GM12892 (cell line): ENCODE measurements at regions not wholly inside any gene's neighbourhood (a gene's known extent, or its start where the extent isn't known, plus 50 kb on each side); places are given as distances from the start of the nearest gene placed in this dataset.

Experiments used
- POLR2A ChIP-seq: IDR thresholded peaks from 2 replicates; pipeline ENCODE4 v1.6.1; 2011; ENCODE audit warnings: low read depth, low read length, control low read depth
- POLR2AphosphoS5 ChIP-seq: IDR thresholded peaks from 2 replicates; pipeline ENCODE4 v1.6.1; 2011; ENCODE audit warnings: low read depth, low read length, control low read depth
- TAF1 ChIP-seq: IDR thresholded peaks from 2 replicates; pipeline ENCODE4 v1.6.1; 2011; ENCODE audit warnings: low read depth, mild to moderate bottlenecking, control low read depth, low read length, borderline replicate concordance

GRCh38 chr9:16214677-16215352 lies 655.7 kb downstream of the BNC2 start:
- TF ChIP-seq POLR2A (no peak), TAF1 (no peak), POLR2AphosphoS5 (no peak)
